ENCODE measurements at regions not wholly inside any gene's neighbourhood (a gene's known extent, or its start where the extent isn't known, plus 50 kb on each side); places are given as distances from the start of the nearest gene placed in this dataset.
A peak's percentile ranks its signal among the peaks of the same experiment; 100 is the strongest.

DNA sequence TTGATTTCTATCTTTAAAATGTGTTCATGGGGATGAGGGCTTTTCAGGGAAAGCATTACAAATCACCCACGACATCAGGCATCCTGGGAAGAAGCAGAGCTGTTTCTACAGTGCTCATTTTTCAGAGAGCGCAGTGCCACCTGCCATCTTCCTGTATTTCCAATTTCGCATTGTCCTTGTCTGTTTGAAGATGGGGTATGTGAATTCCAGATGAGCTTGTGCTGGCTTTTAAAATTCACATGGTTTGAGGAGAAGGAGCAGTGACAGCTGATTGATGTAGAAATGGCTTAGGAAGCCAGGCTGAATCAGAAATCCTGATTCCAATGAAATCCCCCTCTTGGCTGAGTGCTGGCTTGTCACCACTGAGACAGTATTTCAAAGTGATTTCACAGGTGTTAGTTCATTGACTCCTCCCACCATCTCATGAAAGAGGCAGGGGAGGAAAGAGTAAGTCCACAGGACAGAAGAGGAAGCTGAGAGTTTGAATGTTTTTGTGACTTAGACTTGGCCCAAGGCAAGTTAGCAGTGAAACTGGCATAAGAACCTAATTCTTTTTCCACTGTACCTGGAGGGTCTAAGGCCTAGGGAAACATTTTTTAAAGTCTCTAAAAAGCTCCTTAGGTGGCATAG is 344.6 kb upstream of the C11orf87 start:
- Histone ChIP-seq H3K18ac (ENCODE audit: extremely low read depth, low read length) (no peak overlapping the region), H3K27ac (ENCODE audit: low read depth, low read length) (no peak overlapping the region), H3K4me2 (ENCODE audit: insufficient read depth in 1 of 2, low read depth in 2 of 2, low read length in 2 of 2) (no peak overlapping the region), H2BK12ac (ENCODE audit: low read depth, low read length) (no peak overlapping the region), H2AK5ac (ENCODE audit: low read depth, low read length) (no peak overlapping the region), H3K14ac (ENCODE audit: insufficient read length) (no peak overlapping the region), H3K79me2 (ENCODE audit: control insufficient read depth in 1 of 2, insufficient read depth in 2 of 2, low read length in 2 of 2) (no peaks in the 10 kb centered on the region), H2BK15ac (ENCODE audit: low read length) (no peak overlapping the region), H3K9ac (replicated peaks in 1 of 4; ENCODE audit: extremely low read depth in 1 of 4, low read depth in 3 of 4, low read length in 3 of 4) (peak overlapping the region in 1 of 4 experiments; percentile 49; a peak in 1 of 7 replicates), H3K4ac (replicated peaks; ENCODE audit: insufficient read length, low read depth, low read length) (no peak overlapping the region), H2AFZ (ENCODE audit: low read length) (0 out of 2 replicates have a peak overlapping the region, but pooled peaks have one; percentile 40), H3K36me3 (ENCODE audit: control insufficient read depth in 2 of 4, insufficient read depth in 4 of 4, low read length in 3 of 4) (no peaks in the 10 kb centered on the region), H3K9me3 (ENCODE audit: insufficient read depth in 2 of 2, low read depth in 1 of 2, low read length in 1 of 2) (no peaks in the 10 kb centered on the region), H2BK20ac (ENCODE audit: low read length) (no peak overlapping the region), H3K23ac (ENCODE audit: insufficient read length) (no peak overlapping the region), H3K27me3 (replicated peaks in 1 of 4; ENCODE audit: control insufficient read depth in 3 of 4, extremely low read depth in 1 of 4, insufficient read depth in 3 of 4, low read length in 3 of 4) (no peaks in the 10 kb centered on the region), H2BK120ac (replicated peaks; ENCODE audit: low read depth, low read length) (no peak overlapping the region), H4K20me1 (replicated peaks in 1 of 2; ENCODE audit: control insufficient read depth in 1 of 2, insufficient read depth in 2 of 2, low read length in 2 of 2) (no peaks in the 10 kb centered on the region), H4K91ac (replicated peaks; ENCODE audit: insufficient read length, low read length) (no peak overlapping the region), H2BK5ac (ENCODE audit: low read depth, low read length) (no peak overlapping the region), H3K4me1 (replicated peaks in 1 of 4; ENCODE audit: control insufficient read depth in 3 of 4, insufficient read depth in 4 of 4, low read length in 3 of 4) (no peaks in the 10 kb centered on the region), H4K5ac (ENCODE audit: insufficient read length, low read depth, low read length) (no peak overlapping the region), H3K79me1 (ENCODE audit: low read depth, low read length) (no peaks in the 10 kb centered on the region), H4K8ac (ENCODE audit: extremely low read depth, insufficient read depth, low read length) (no peak overlapping the region), H3K56ac (replicated peaks; ENCODE audit: insufficient read length, low read depth, low read length) (no peak overlapping the region), H3K23me2 (ENCODE audit: low read depth, low read length) (no peaks in the 10 kb centered on the region), H3K4me3 (ENCODE audit: extremely low read depth in 1 of 4, insufficient read depth in 2 of 4, low read depth in 3 of 4, low read length in 4 of 4) (no peak overlapping the region)
- FAIRE-seq: no peak
- whole genome bisulfite sequencing, 2 experiments (ENCODE audit: extremely low coverage in 1 of 2, insufficient coverage in 1 of 2, insufficient read length in 1 of 2, insufficient replicate concordance in 2 of 2, low coverage in 1 of 2, low lambda C conversion rate in 2 of 2, missing lambda C conversion rate in 1 of 2): 83% methylated on average over 3 of the region's 3 CpGs; no CpG with 5 or more reads in 1 of the 2 experiments
- TF ChIP-seq EP300 (IDR thresholded peaks at IDR 0.05; ENCODE audit: borderline replicate concordance in 1 of 2, low read depth in 2 of 2, low read length in 2 of 2) (no peak), TBP (IDR thresholded peaks at IDR 0.05; ENCODE audit: low read depth, low read length) (no peak), EGR1 (IDR thresholded peaks at IDR 0.05; ENCODE audit: borderline replicate concordance, low read depth, low read length) (no peak), KDM5A (IDR thresholded peaks at IDR 0.05; ENCODE audit: low read length) (no peak), NRF1 (IDR thresholded peaks at IDR 0.05; ENCODE audit: low read depth, low read length) (no peak), SAP30 (IDR thresholded peaks at IDR 0.05; ENCODE audit: insufficient read depth, insufficient replicate concordance, low read length) (no peak), ASH2L (IDR thresholded peaks at IDR 0.05; ENCODE audit: low read length) (no peak), PHF8 (conservative IDR thresholded peaks at IDR 0.05; ENCODE audit: low read depth, low read length) (no peak), RFX5 (IDR thresholded peaks at IDR 0.05; ENCODE audit: borderline replicate concordance, low read depth, low read length) (no peak), JUND (IDR thresholded peaks at IDR 0.05; ENCODE audit: low read length) (no peak), CBX8 (IDR thresholded peaks at IDR 0.05; ENCODE audit: borderline replicate concordance, low read depth, low read length) (no peak), BACH1 (IDR thresholded peaks at IDR 0.05; ENCODE audit: low read length) (no peak)
- ChIA-PET POLR2A (ENCODE audit: partially characterized antibody) (no interaction called here), CTCF (ENCODE audit: partially characterized antibody) (interaction anchor here (1.2 kb wide), 1 partner anchor 13 kb away, joined by 3 read pairs; no protein-coding TSS in a partner anchor)
- DNase-seq (ENCODE audit: low read depth in 1 of 2, low spot score in 2 of 2): no peak
